ENCODE measurements at regions not wholly inside any gene's neighbourhood (a gene's known extent, or its start where the extent isn't known, plus 50 kb on each side); places are given as distances from the start of the nearest gene placed in this dataset.

GRCh38 chr18:46422552-46423055, 234.4 kb downstream of the LOXHD1 start:
- TF ChIP-seq, protein P1, sequence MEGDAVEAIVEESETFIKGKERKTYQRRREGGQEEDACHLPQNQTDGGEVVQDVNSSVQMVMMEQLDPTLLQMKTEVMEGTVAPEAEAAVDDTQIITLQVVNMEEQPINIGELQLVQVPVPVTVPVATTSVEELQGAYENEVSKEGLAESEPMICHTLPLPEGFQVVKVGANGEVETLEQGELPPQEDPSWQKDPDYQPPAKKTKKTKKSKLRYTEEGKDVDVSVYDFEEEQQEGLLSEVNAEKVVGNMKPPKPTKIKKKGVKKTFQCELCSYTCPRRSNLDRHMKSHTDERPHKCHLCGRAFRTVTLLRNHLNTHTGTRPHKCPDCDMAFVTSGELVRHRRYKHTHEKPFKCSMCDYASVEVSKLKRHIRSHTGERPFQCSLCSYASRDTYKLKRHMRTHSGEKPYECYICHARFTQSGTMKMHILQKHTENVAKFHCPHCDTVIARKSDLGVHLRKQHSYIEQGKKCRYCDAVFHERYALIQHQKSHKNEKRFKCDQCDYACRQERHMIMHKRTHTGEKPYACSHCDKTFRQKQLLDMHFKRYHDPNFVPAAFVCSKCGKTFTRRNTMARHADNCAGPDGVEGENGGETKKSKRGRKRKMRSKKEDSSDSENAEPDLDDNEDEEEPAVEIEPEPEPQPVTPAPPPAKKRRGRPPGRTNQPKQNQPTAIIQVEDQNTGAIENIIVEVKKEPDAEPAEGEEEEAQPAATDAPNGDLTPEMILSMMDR (IDR thresholded peaks at IDR 0.05; ENCODE audit: insufficient read depth, low read depth, low read length, missing control alignments), result no peak
- DNase-seq (ENCODE audit: low read depth), result no peak
- no peak overlapping the region for H3K4me3 ChIP-seq (ENCODE audit: low read length)

GRCh38 chr18:46423226-46423805, 233.7 kb downstream of the LOXHD1 start:
- TF ChIP-seq, protein P1 (IDR thresholded peaks at IDR 0.05; ENCODE audit: insufficient read depth, low read depth, low read length, missing control alignments), result no peak
- DNase-seq (ENCODE audit: low read depth), result no peak
- no peak overlapping the region for H3K4me3 ChIP-seq (ENCODE audit: low read length)

DNA sequence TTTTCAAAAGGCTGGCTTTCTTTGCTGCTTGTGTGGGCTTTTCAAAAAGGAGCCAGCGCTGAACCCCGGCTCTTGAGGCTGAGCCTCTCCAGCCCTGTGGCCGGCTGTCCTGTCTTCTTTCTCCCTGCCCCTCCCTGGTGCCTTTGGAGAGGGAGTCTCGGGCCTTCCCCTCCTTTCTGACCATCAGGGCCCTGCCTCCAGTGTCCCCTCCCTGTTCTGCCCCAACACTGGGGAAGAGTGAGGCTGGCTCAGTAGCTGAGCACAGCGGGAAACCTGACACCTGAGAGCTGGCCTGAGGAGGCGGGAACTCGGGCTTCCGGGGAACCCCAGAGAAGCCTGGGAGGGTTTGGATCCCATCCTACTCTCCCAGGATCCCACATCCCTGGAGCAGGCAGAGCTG, 232.1 kb downstream of the LOXHD1 start:
- H3K4me3 ChIP-seq (ENCODE audit: low read length), result no peak overlapping the region
- DNase-seq (ENCODE audit: low read depth), result peak; percentile 26
- TF ChIP-seq, protein P1 (IDR thresholded peaks at IDR 0.05; ENCODE audit: insufficient read depth, low read depth, low read length, missing control alignments), result no peak

- no peak overlapping the region for H3K4me3 ChIP-seq (ENCODE audit: low read length)
- no peak for DNase-seq (ENCODE audit: low read depth)
- TF ChIP-seq, protein P1 (IDR thresholded peaks at IDR 0.05; ENCODE audit: insufficient read depth, low read depth, low read length, missing control alignments), result no peak
These were observed 231.5 kb downstream of the LOXHD1 start for GRCh38 chr18:46425511-46425910.

GRCh38 chr18:46426021-46426678, 230.9 kb downstream of the LOXHD1 start:
- TF ChIP-seq, protein P1 (IDR thresholded peaks at IDR 0.05; ENCODE audit: insufficient read depth, low read depth, low read length, missing control alignments), result no peak
- DNase-seq (ENCODE audit: low read depth), result no peak
- no peak overlapping the region for H3K4me3 ChIP-seq (ENCODE audit: low read length)

GRCh38 chr18:46426679-46427047, 230.4 kb downstream of the LOXHD1 start:
- DNase-seq (ENCODE audit: low read depth), result no peak
- H3K4me3 ChIP-seq (ENCODE audit: low read length), result no peak overlapping the region
- TF ChIP-seq, protein P1 (IDR thresholded peaks at IDR 0.05; ENCODE audit: insufficient read depth, low read depth, low read length, missing control alignments), result no peak
